ENCODE measurements at regions not wholly inside any gene's neighbourhood (a gene's known extent, or its start where the extent isn't known, plus 50 kb on each side); places are given as distances from the start of the nearest gene placed in this dataset.

- CTCF ChIA-PET: no interaction called here
- intact Hi-C loops (cut with micrococcal nuclease; ENCODE audit: unreplicated experiment): no loop called here
- H3K4me3 ChIP-seq (ENCODE audit: low read depth, low read length): no peak overlapping the region
- BruUV-seq (replicated peaks): no TSS peak
- TF ChIP-seq, protein P1, sequence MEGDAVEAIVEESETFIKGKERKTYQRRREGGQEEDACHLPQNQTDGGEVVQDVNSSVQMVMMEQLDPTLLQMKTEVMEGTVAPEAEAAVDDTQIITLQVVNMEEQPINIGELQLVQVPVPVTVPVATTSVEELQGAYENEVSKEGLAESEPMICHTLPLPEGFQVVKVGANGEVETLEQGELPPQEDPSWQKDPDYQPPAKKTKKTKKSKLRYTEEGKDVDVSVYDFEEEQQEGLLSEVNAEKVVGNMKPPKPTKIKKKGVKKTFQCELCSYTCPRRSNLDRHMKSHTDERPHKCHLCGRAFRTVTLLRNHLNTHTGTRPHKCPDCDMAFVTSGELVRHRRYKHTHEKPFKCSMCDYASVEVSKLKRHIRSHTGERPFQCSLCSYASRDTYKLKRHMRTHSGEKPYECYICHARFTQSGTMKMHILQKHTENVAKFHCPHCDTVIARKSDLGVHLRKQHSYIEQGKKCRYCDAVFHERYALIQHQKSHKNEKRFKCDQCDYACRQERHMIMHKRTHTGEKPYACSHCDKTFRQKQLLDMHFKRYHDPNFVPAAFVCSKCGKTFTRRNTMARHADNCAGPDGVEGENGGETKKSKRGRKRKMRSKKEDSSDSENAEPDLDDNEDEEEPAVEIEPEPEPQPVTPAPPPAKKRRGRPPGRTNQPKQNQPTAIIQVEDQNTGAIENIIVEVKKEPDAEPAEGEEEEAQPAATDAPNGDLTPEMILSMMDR (IDR thresholded peaks at IDR 0.05; ENCODE audit: insufficient read depth in 1 of 2, low read depth in 1 of 2, low read length in 1 of 2, severe bottlenecking in 1 of 2, unreplicated experiment in 1 of 2): no peak
- Mint-ChIP-seq H3K27ac (ENCODE audit: unreplicated experiment) (no peak overlapping the region), H3K4me3 (ENCODE audit: unreplicated experiment) (no peak overlapping the region), H3K36me3 (ENCODE audit: insufficient read depth, unreplicated experiment) (no peaks in the 10 kb centered on the region), H3K27me3 (ENCODE audit: insufficient read depth, unreplicated experiment) (no peaks in the 10 kb centered on the region), H3K9me3 (ENCODE audit: unreplicated experiment) (no peaks in the 10 kb centered on the region), H3K4me1 (ENCODE audit: low read depth, unreplicated experiment) (no peaks in the 10 kb centered on the region)
- no peaks in the 10 kb centered on the region for H3K9me3 ChIP-seq
- POLR2A ChIA-PET: no interaction called here
- H3K27me3 ChIP-seq (replicated peaks; ENCODE audit: control insufficient read depth, insufficient read depth, low read length): no peaks in the 10 kb centered on the region
- no peaks in the 10 kb centered on the region for H3K36me3 ChIP-seq (ENCODE audit: control insufficient read depth, insufficient read depth, low read length)
- no peak for DNase-seq
- H3K4me1 ChIP-seq: no peaks in the 10 kb centered on the region
These were observed 59.2 kb upstream of the ADORA2B start for GRCh38 chr17:15885770-15886169.

GRCh38 chr17:15886221-15886620 is 58.7 kb upstream of the ADORA2B start:
- POLR2A ChIA-PET: no interaction called here
- DNase-seq: no peak
- no TSS peak for BruUV-seq (replicated peaks)
- Mint-ChIP-seq H3K4me1 (ENCODE audit: low read depth, unreplicated experiment) (no peaks in the 10 kb centered on the region), H3K27ac (ENCODE audit: unreplicated experiment) (no peak overlapping the region), H3K9me3 (ENCODE audit: unreplicated experiment) (no peaks in the 10 kb centered on the region), H3K36me3 (ENCODE audit: insufficient read depth, unreplicated experiment) (no peaks in the 10 kb centered on the region), H3K27me3 (ENCODE audit: insufficient read depth, unreplicated experiment) (no peaks in the 10 kb centered on the region), H3K4me3 (ENCODE audit: unreplicated experiment) (no peak overlapping the region)
- Histone ChIP-seq H3K27me3 (replicated peaks; ENCODE audit: control insufficient read depth, insufficient read depth, low read length) (no peaks in the 10 kb centered on the region), H3K4me1 (no peaks in the 10 kb centered on the region), H3K36me3 (ENCODE audit: control insufficient read depth, insufficient read depth, low read length) (no peaks in the 10 kb centered on the region), H3K9me3 (no peaks in the 10 kb centered on the region), H3K4me3 (ENCODE audit: low read depth, low read length) (no peak overlapping the region)
- TF ChIP-seq, protein P1 (IDR thresholded peaks at IDR 0.05; ENCODE audit: insufficient read depth in 1 of 2, low read depth in 1 of 2, low read length in 1 of 2, severe bottlenecking in 1 of 2, unreplicated experiment in 1 of 2): no peak
- CTCF ChIA-PET: no interaction called here
- intact Hi-C loops (cut with micrococcal nuclease; ENCODE audit: unreplicated experiment): no loop called here

GRCh38 chr17:15886804-15887203 is 58.1 kb upstream of the ADORA2B start:
- Mint-ChIP-seq H3K36me3 (ENCODE audit: insufficient read depth, unreplicated experiment) (no peaks in the 10 kb centered on the region), H3K27me3 (ENCODE audit: insufficient read depth, unreplicated experiment) (no peaks in the 10 kb centered on the region), H3K9me3 (ENCODE audit: unreplicated experiment) (no peaks in the 10 kb centered on the region), H3K27ac (ENCODE audit: unreplicated experiment) (no peak overlapping the region), H3K4me3 (ENCODE audit: unreplicated experiment) (no peak overlapping the region), H3K4me1 (ENCODE audit: low read depth, unreplicated experiment) (no peaks in the 10 kb centered on the region)
- H3K36me3 ChIP-seq (ENCODE audit: control insufficient read depth, insufficient read depth, low read length): no peaks in the 10 kb centered on the region
- ChIA-PET POLR2A (no interaction called here), CTCF (no interaction called here)
- no peaks in the 10 kb centered on the region for H3K4me1 ChIP-seq
- TF ChIP-seq, protein P1 (IDR thresholded peaks at IDR 0.05; ENCODE audit: insufficient read depth in 1 of 2, low read depth in 1 of 2, low read length in 1 of 2, severe bottlenecking in 1 of 2, unreplicated experiment in 1 of 2): no peak
- DNase-seq: no peak
- H3K27me3 ChIP-seq (replicated peaks; ENCODE audit: control insufficient read depth, insufficient read depth, low read length): no peaks in the 10 kb centered on the region
- no TSS peak for BruUV-seq (replicated peaks)
- no peaks in the 10 kb centered on the region for H3K9me3 ChIP-seq
- intact Hi-C loops (cut with micrococcal nuclease; ENCODE audit: unreplicated experiment): no loop called here
- H3K4me3 ChIP-seq (ENCODE audit: low read depth, low read length): no peak overlapping the region

All from Caco-2 (cell line).